Activated T-cell treated with anti-CD3 and anti-CD28 coated beads, Interleukin-2, amount 50 U/mL, for 72 hours (primary cell): ENCODE measurements at regions not wholly inside any gene's neighbourhood (a gene's known extent, or its start where the extent isn't known, plus 50 kb on each side); places are given as distances from the start of the nearest gene placed in this dataset.

ENCODE experiments used
- ATAC-seq, 2 donors: fragments of 150-1000 bp; cut with Tn5 transposase; replicated peaks in 1 of 2; 2 replicates each; pipeline ENCODE4 v1.10.0; 2021; ENCODE audit warnings: moderate library complexity in 2 of 2, mild to moderate bottlenecking in 1 of 2
- DNase-seq, 2 donors: peaks; one replicate each; pipeline ENCODE4 v3.0.0; 2021 to 2022; ENCODE audit warnings: mixed read lengths in 1 of 2
- H3K27ac Mint-ChIP-seq: one replicate; pipeline ENCODE4 v1.8.0; 2022; ENCODE audit warnings: mild to moderate bottlenecking, moderate library complexity, mixed read lengths
- H3K27me3 Mint-ChIP-seq: one replicate; pipeline ENCODE4 v1.8.0; 2022; ENCODE audit warnings: low read depth, mixed read lengths
- H3K36me3 Mint-ChIP-seq, 2 donors: one replicate each; pipeline ENCODE4 v1.8.0; 2022; ENCODE audit warnings: mixed read lengths in 2 of 2, mild to moderate bottlenecking in 1 of 2; ENCODE audit not compliant: insufficient read depth in 2 of 2
- H3K4me1 Mint-ChIP-seq: one replicate; pipeline ENCODE4 v1.8.0; 2022; ENCODE audit warnings: low read depth, mixed read lengths
- H3K4me3 Mint-ChIP-seq, 2 donors: one replicate each; pipeline ENCODE4 v1.8.0; 2022; ENCODE audit warnings: mild to moderate bottlenecking in 2 of 2, mixed read lengths in 2 of 2, moderate library complexity in 2 of 2
- H3K9me3 Mint-ChIP-seq, 2 donors: one replicate each; pipeline ENCODE4 v1.8.0; 2022; ENCODE audit warnings: mixed read lengths in 2 of 2

DNA sequence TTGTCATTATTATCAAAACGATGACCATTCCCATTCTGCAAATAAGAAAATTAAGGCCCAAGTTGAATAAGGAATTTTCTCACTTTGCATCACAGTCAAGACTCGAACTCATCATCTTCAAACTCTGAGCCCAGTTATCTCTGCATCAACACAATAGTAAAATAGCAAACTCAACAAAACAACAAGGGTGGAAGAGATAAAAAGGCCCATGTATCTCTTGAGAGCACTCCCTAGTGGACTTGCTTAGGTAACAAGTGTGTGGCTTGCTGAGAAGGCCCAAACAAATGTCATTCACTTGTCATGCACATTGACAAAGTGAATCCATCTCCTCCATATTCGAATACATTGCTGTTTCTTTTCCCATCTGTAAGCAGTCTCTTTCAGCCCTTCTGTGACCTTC is 412.0 kb upstream of the MAF start:
- Mint-ChIP-seq H3K9me3 (no peaks in the 10 kb centered on the region), H3K27me3 (no peaks in the 10 kb centered on the region), H3K4me1 (no peaks in the 10 kb centered on the region), H3K27ac (no peak overlapping the region), H3K36me3 (no peaks in the 10 kb centered on the region), H3K4me3 (no peak overlapping the region)
- no peak for ATAC-seq
- no peak for DNase-seq

DNA sequence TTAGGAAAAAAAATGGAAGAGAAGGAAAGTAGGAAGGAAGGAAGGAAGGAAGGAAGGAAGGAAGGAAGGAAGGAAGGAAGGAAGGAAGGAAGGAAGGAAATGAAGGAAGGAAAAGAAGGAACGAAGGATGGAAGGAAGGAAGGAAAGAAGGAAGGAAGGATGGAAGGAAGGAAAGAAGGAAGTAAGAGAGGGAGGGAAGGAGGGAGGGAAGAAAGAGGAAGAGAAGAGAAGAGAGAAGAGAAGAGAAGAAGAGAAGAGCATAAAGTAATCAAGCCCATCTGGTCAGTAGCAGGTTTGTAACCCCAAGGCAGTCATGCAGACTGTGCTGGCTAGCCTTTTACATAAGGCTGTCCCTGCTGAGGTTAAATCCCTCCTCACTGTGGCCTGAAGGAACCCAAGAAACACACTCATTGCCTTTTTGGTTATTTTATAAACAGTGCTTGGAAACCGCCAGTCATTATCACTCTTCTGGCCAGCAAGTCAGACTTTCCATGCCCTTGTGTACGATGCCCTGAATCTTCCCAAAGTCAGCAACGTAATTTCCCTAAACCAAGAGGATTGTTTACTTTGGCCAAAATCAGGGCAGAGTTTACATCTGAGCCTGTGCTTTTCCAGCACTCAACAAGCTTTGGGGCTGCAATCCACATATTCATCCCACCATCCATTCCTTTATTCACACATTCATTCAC is 409.6 kb upstream of the MAF start:
- ATAC-seq, result no peak
- H3K4me3 Mint-ChIP-seq, result no peak overlapping the region
- no peaks in the 10 kb centered on the region for H3K27me3 Mint-ChIP-seq
- H3K4me1 Mint-ChIP-seq, result no peaks in the 10 kb centered on the region
- H3K27ac Mint-ChIP-seq, result no peak overlapping the region
- no peaks in the 10 kb centered on the region for H3K36me3 Mint-ChIP-seq
- DNase-seq, result no peak
- no peaks in the 10 kb centered on the region for H3K9me3 Mint-ChIP-seq

- Mint-ChIP-seq H3K4me3 (no peak overlapping the region), H3K9me3 (no peaks in the 10 kb centered on the region), H3K4me1 (no peaks in the 10 kb centered on the region), H3K27ac (no peak overlapping the region), H3K27me3 (no peaks in the 10 kb centered on the region), H3K36me3 (no peaks in the 10 kb centered on the region)
- DNase-seq (no peak), ATAC-seq (no peak)
These were observed 408.3 kb upstream of the MAF start for GRCh38 chr16:80008857-80009256.

- ATAC-seq (no peak), DNase-seq (no peak)
- H3K36me3 Mint-ChIP-seq, result no peaks in the 10 kb centered on the region
- H3K4me3 Mint-ChIP-seq, result no peak overlapping the region
- H3K27ac Mint-ChIP-seq, result no peak overlapping the region
- H3K4me1 Mint-ChIP-seq, result no peaks in the 10 kb centered on the region
- H3K27me3 Mint-ChIP-seq, result no peaks in the 10 kb centered on the region
- no peaks in the 10 kb centered on the region for H3K9me3 Mint-ChIP-seq
These were observed 406.7 kb upstream of the MAF start for GRCh38 chr16:80007231-80007630.

DNA sequence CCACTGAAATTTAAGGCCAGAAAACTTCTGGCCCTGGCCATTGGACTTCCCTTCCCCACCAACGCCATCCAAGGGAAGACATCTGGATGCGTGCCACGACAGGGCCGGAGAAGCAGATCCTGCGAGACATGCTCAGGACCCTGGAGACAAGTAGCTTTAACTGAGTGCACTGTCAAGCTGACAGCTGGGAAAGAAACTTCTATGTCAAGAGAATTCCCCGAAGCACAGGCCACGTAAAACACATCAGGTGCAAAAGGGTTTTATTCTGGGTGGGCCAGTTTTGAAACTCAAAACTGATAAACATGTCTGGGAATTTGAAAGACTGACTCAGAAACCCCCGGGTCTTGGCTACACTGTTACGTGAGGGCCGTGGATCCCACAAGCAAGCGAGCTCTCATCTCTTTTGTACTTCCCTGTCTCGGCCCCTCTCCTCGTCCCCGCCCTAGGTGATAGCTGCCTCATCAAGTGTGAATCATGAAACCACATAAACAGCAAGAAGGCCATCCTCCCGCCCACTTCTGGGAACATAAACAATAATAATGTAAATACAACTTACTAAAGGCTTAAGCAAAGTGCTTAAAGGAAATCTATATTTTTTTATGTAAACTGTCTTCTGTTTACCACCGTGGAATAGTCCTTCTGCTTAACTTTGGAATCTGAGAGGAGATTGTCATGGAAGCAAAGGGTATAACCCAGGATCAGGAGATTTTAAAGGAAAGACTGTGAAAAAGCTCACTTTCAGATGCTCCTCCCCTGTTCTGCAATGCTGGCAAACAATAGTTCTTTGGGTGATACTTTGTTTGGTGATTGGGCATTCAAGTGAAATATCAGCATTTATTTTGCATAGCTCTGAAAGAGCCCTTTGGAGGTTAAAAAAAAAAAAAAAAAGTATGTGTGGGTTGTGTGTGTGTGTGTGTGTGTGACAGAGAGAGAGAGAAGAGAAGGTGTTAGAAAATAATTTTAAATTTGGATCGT is 406.0 kb upstream of the MAF start:
- H3K4me1 Mint-ChIP-seq, result no peaks in the 10 kb centered on the region
- H3K9me3 Mint-ChIP-seq, result no peaks in the 10 kb centered on the region
- DNase-seq (no peak), ATAC-seq (no peak)
- H3K27ac Mint-ChIP-seq, result no peak overlapping the region
- no peak overlapping the region for H3K4me3 Mint-ChIP-seq
- no peaks in the 10 kb centered on the region for H3K27me3 Mint-ChIP-seq
- no peaks in the 10 kb centered on the region for H3K36me3 Mint-ChIP-seq

DNA sequence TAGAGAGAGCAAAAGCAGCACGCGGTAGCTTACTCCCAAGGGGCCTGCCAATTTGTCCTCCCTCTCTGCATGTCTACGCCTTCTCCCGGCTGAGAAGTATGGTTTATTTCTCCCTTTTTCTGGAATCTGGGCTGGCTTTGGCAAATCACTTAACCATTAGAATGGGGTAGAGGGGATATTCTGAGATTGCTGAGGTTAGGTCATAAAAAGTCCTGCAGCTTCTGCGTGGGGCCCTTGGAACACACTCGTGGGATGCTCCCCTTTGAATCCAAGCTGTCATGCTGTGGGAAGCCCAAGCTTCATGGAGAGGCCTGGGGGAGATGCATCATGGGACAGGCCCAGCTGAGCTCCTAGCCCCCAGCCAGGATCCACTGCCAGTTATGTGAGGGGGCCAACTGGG is 403.6 kb upstream of the MAF start:
- DNase-seq, result no peak
- no peaks in the 10 kb centered on the region for H3K27me3 Mint-ChIP-seq
- ATAC-seq, result no peak
- H3K36me3 Mint-ChIP-seq, result no peaks in the 10 kb centered on the region
- no peak overlapping the region for H3K27ac Mint-ChIP-seq
- H3K4me1 Mint-ChIP-seq, result no peaks in the 10 kb centered on the region
- H3K4me3 Mint-ChIP-seq, result no peak overlapping the region
- no peaks in the 10 kb centered on the region for H3K9me3 Mint-ChIP-seq

GRCh38 chr16:80002261-80002660 is 401.7 kb upstream of the MAF start:
- no peak for DNase-seq
- ATAC-seq, result no peak
- H3K27ac Mint-ChIP-seq, result no peak overlapping the region
- H3K9me3 Mint-ChIP-seq, result no peaks in the 10 kb centered on the region
- no peaks in the 10 kb centered on the region for H3K27me3 Mint-ChIP-seq
- no peaks in the 10 kb centered on the region for H3K4me1 Mint-ChIP-seq
- H3K4me3 Mint-ChIP-seq, result no peak overlapping the region
- no peaks in the 10 kb centered on the region for H3K36me3 Mint-ChIP-seq

GRCh38 chr16:79998143-79998542 is 397.6 kb upstream of the MAF start:
- H3K4me1 Mint-ChIP-seq, result no peaks in the 10 kb centered on the region
- no peaks in the 10 kb centered on the region for H3K9me3 Mint-ChIP-seq
- H3K27me3 Mint-ChIP-seq, result no peaks in the 10 kb centered on the region
- H3K36me3 Mint-ChIP-seq, result no peaks in the 10 kb centered on the region
- no peak for ATAC-seq
- no peak overlapping the region for H3K4me3 Mint-ChIP-seq
- no peak overlapping the region for H3K27ac Mint-ChIP-seq
- DNase-seq, result no peak

- Mint-ChIP-seq H3K4me3 (no peak overlapping the region), H3K27ac (no peak overlapping the region), H3K4me1 (no peaks in the 10 kb centered on the region), H3K27me3 (no peaks in the 10 kb centered on the region), H3K9me3 (no peaks in the 10 kb centered on the region), H3K36me3 (no peaks in the 10 kb centered on the region)
- ATAC-seq (no peak), DNase-seq (peak; percentile 1 to 3)
These were observed 396.7 kb upstream of the MAF start for GRCh38 chr16:79997257-79997656.

GRCh38 chr16:79996321-79996720 is 395.8 kb upstream of the MAF start:
- H3K27me3 Mint-ChIP-seq, result no peaks in the 10 kb centered on the region

DNA sequence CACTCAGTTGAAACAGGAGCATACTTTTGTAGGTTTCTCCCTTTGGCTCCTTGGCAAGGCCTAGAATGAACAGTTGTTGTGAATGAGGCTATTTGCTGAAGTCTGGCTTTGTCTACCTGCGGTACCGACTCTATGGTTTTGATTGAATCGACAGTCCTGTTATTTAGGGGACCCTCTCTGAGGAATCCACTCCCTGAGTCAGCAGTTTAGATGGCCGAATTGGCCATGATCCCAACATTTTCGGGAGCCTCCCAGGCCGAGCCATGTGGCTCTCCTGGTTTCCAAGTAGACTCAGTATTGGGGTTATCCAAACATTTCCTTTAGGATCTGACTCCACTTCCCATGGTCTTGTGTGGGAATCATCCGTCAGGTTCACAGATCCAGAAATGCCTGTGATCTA is 394.8 kb upstream of the MAF start:
- ATAC-seq, result no peak
- H3K4me3 Mint-ChIP-seq, result no peak overlapping the region

More at GRCh38 chr16:79996321-79996720, 395.8 kb upstream of the MAF start:
- H3K4me1 Mint-ChIP-seq, result no peaks in the 10 kb centered on the region
- DNase-seq (no peak), ATAC-seq (no peak)
- no peaks in the 10 kb centered on the region for H3K36me3 Mint-ChIP-seq
- no peak overlapping the region for H3K27ac Mint-ChIP-seq
- no peaks in the 10 kb centered on the region for H3K9me3 Mint-ChIP-seq
- H3K4me3 Mint-ChIP-seq, result no peak overlapping the region

GRCh38 chr16:79994418-79994817 is 393.9 kb upstream of the MAF start:
- Mint-ChIP-seq H3K4me3 (no peak overlapping the region), H3K9me3 (no peaks in the 10 kb centered on the region), H3K4me1 (no peaks in the 10 kb centered on the region), H3K36me3 (no peaks in the 10 kb centered on the region), H3K27me3 (no peaks in the 10 kb centered on the region), H3K27ac (no peak overlapping the region)
- DNase-seq, result no peak
- no peak for ATAC-seq

More for the DNA sequence above, 394.8 kb upstream of the MAF start:
- Mint-ChIP-seq H3K27me3 (no peaks in the 10 kb centered on the region), H3K36me3 (no peaks in the 10 kb centered on the region), H3K27ac (no peak overlapping the region), H3K4me1 (no peaks in the 10 kb centered on the region), H3K9me3 (no peaks in the 10 kb centered on the region)
- DNase-seq, result no peak

DNA sequence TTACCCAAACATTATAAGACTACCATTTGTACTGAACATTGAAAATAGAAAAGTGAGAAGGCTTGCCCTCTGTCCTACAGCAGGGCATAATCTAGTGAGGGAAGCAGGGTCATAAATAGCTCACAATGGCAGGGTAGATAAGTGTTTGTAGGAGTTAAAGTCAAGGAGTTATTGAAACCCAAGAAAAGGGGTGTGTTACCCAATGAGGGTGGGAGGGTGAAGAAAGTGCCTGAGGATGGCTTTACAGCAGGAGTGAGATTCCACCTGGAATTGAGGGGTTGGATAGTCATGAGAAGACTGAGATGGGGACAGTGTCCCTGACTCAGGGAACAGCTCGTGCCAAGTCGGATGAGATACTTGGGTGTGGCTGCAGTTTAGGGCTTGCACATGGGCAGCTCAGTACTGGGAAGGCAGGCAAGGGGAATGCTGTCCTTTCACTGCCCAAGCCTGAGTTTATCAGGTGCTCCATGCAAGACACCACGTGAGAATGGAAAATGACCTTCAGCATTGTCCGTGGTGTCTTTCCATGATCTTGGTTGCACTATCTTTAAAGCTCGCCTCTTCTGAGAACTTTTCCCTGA is 393.2 kb upstream of the MAF start:
- no peaks in the 10 kb centered on the region for H3K4me1 Mint-ChIP-seq
- H3K27me3 Mint-ChIP-seq, result no peaks in the 10 kb centered on the region
- no peaks in the 10 kb centered on the region for H3K9me3 Mint-ChIP-seq
- ATAC-seq (no peak), DNase-seq (no peak)
- H3K27ac Mint-ChIP-seq, result no peak overlapping the region
- no peak overlapping the region for H3K4me3 Mint-ChIP-seq
- H3K36me3 Mint-ChIP-seq, result no peaks in the 10 kb centered on the region
